ENCODE measurements at regions not wholly inside any gene's neighbourhood (a gene's known extent, or its start where the extent isn't known, plus 50 kb on each side); places are given as distances from the start of the nearest gene placed in this dataset.

DNA sequence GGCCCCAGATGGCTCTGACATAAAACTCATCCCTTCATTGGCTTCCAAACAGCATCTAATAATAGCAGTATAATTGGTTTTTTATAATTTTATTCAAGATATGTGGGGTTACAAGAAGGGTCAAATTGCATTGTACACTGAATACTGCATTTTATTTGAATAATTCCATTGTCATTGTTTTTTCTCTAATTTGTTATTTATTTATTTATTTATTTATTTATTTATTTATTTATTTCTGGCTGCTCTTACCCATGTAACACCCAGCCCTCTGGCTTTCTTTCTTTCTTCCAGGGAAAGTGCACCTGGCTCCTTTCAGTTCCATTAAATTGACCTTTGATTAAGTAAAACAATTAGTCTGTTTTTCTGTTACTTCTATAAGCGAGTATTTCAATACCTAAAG is 210.1 kb downstream of the CDH9 start:
- in situ Hi-C loops (cut with HindIII; ENCODE audit: low pct_unique_long_range_greater_than_20kb, low sequenced_read_pairs) = no loop called here
- no peak for DNase-seq (ENCODE audit: low read depth)

DNA sequence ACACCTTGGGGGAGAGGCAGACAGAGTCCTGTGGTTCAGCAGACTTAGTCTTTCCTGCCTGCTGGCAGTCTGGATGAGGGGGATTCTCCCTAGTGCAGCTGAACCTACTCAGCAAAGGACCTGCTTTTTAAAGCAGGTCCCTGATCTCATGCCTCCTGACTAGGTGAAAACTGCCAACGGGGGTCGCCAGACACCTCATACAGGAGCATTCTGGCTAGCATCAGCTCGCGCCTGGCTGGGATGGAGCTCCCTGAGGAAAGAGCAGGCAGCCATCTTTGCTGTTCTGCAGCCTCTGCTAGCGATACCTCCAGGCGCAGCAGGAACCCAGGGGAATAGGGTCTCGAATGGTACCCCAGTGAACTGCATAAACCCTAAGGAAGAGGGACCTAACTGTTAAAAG is 225.2 kb downstream of the CDH9 start:
- no peak for DNase-seq (ENCODE audit: low read depth)
- in situ Hi-C loops (cut with HindIII; ENCODE audit: low pct_unique_long_range_greater_than_20kb, low sequenced_read_pairs) = no loop called here

DNA sequence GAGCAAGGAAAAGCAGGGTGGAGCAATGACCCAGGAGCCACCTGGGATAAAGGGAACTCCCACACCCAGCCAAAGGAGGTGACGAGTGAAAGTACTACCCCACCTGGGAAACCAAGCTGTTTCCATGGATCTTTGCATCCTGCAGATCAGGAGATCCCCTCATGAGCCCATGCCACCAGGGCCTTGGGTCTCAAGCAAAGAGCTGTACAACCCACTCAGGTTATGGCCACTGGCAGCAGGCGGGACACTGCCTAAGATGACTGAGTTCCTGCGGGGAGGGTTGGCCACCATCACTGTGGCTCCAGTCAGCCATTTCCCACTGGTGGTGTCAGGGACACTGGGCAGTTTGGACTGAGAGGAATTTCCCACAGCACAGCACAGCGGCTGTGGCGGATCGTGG is 225.7 kb downstream of the CDH9 start:
- DNase-seq (ENCODE audit: low read depth) = no peak
- in situ Hi-C loops (cut with HindIII; ENCODE audit: low pct_unique_long_range_greater_than_20kb, low sequenced_read_pairs) = no loop called here

DNA sequence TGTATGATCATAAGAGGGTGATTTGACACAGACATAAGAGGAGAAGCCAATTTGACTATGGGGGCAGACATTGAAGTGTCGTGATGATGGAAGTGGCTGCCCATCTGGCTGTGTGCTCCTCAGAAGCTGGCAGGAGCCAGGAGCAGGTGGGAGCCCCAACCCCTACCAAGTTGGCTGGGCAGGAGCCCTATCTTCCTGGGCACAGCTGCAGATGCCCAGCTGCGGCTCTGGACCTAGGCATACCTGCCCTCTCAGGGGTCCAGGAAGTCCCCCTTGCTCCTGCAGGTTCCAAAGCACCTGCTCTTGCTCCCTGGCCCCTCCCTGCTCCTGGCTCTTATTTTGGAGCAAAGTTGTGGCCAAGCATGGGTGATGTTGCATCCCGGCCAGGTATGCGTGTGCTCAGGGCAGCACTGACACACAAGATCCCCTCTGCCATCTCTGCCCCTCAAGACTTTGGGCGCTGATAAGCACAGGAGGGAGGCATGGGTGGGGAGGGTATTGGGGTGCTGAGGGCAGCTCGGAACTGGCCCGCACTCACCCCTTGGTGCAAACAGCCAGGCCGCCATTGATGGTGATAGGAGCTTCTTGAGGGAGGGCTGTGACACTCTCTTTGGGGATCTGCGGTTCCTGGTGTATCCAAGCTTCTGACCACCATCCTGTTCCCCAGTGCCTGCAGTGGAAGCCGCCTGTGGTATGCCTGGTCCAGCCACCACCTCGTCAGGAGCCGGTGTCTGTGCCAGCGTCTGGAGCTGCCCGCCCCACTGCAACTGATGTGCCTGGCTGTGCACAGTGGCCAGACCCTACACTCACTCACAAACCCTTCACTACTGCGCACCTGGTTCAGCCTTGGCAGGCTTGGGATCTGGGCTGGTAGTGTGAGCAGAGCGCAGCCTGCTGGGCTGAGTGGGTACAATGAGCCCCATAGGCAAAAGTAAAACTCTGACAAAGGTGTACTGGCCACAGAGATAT is 230.9 kb downstream of the CDH9 start:
- in situ Hi-C loops (cut with HindIII; ENCODE audit: low pct_unique_long_range_greater_than_20kb, low sequenced_read_pairs) = no loop called here
- DNase-seq (ENCODE audit: low read depth) = no peak

DNA sequence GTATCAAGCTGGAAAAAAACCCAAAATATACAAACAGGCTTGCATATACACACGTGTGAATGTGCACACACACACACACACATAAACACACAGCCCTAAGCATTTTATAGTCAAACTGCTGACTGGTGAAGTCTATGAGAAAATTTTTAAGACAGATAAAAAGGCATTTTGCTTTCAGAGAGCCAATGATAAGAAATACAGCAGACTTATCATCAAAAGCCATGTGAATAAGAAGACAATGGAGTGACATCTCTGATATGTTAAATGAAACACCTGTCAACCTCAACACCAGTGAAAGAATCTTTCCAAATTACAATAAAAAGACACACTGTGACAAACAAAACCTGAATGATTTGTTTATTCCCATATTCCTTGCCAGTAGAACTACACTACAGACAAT is 233.3 kb downstream of the CDH9 start:
- in situ Hi-C loops (cut with HindIII; ENCODE audit: low pct_unique_long_range_greater_than_20kb, low sequenced_read_pairs) = no loop called here
- no peak for DNase-seq (ENCODE audit: low read depth)

DNA sequence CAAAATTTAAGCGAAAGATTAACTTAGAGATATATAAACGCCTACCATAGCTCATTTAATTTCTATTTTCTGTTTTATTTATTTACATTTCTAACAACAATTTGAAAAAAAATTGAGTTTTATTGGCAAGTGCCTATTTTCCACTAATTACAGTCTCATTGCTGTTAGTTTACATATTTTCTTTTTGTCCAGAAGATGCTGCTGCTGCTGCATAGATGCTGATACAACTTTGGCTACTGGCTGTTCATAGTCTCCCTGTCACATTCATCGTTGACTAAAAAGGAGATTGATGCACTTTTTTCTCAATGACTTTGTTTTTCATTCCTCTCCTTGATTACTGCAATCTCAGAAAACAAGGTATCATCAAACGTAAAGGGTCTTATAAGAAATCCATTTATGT is 235.4 kb downstream of the CDH9 start:
- DNase-seq (ENCODE audit: low read depth) = no peak
- in situ Hi-C loops (cut with HindIII; ENCODE audit: low pct_unique_long_range_greater_than_20kb, low sequenced_read_pairs) = no loop called here

DNA sequence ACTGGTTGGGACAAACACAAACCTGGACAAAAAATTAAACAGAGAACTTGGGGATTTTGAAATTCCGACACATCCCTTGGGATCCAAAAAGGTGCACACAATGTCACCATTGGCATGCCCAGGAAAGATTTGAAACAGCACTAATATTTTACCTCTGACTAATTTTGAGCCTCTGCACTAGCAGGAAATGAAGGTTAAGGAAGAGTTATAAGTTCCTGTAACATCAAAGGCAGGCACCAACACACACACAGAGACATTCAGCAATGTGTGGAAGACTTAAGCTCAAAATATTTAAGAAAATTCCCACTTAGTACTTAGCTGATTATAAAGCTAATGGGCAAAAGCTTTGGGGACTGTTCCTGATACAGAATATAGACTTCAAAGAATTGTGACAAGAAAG is 247.0 kb downstream of the CDH9 start:
- DNase-seq (ENCODE audit: low read depth) = no peak
- in situ Hi-C loops (cut with HindIII; ENCODE audit: low pct_unique_long_range_greater_than_20kb, low sequenced_read_pairs) = no loop called here

DNA sequence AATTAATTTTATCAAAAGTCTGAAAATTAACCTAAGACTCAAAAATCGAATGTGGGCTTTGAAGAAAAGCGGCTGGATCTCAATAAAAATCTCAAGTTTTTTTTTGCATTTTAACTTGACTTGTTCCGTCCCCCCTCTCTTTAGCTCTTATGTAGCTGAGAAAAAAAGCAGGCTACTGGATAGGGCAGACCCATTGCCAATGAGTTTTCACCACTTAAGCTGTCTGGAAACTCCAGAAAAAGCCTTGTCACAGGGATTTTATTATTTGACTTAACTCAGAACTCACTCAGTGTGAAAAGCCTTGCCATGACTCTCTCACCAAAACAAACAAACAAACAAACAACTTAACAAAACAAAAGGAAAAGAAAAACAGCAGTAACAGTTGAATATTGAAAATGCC is 247.4 kb downstream of the CDH9 start:
- in situ Hi-C loops (cut with HindIII; ENCODE audit: low pct_unique_long_range_greater_than_20kb, low sequenced_read_pairs) = no loop called here
- no peak for DNase-seq (ENCODE audit: low read depth)

DNA sequence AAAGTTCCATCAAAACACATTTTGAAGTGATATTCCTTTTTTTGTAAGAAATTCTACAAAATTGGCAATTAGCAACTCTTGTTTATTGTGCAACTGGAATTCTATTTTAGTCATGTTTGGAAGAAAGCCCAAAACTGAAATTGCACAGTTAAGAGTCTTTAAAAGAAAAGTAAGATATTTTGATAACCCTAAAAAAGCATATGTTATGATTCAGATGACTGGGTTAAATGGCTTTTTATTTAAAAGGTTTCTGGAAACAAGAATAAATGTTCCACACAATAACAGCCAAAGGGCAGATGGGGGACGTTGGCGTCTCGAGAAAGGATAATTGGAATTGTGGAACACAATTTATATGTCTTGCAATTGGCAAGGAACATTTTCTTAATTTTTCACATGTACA is 275.2 kb downstream of the CDH9 start:
- in situ Hi-C loops (cut with HindIII; ENCODE audit: low pct_unique_long_range_greater_than_20kb, low sequenced_read_pairs) = no loop called here
- no peak for DNase-seq (ENCODE audit: low read depth)

DNA sequence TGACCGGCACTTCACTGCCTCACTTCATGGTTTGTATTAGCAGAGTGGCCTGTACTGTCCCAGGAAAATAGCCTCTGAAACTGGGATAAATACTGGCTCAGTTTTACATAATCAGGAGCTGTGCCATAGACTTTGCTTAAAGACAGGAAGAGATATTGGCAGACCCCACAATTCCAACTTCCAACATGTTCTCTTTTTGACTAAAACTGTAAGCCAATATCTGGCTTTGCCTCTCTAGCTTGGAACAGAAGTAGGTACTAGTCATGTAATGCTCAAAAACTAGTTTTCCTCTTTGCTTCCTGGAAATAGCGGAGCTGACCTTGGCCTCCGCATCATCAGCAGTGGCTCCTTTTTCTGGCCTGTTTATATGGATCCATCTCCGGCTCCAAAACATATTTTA is 276.9 kb downstream of the CDH9 start:
- DNase-seq (ENCODE audit: low read depth) = no peak
- in situ Hi-C loops (cut with HindIII; ENCODE audit: low pct_unique_long_range_greater_than_20kb, low sequenced_read_pairs) = no loop called here

DNA sequence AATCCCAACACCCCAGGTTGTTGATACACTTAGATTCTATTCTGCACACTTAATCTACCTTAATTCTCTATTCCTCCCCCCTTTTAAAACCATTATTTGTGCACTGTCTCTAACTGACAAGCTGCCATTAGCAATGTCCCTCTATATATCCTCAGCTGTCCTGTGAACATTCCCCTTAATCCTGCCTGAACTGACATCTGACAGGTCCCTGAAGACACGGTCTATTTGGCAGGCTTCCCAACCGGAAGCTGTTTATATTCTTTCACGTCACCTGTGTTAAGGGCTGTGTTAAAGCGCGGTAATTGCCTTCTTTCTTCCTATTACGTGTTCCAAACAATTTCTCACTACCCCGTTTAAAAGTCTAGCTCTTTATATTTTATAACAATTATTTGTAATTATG is 277.3 kb downstream of the CDH9 start:
- DNase-seq (ENCODE audit: low read depth) = no peak
- in situ Hi-C loops (cut with HindIII; ENCODE audit: low pct_unique_long_range_greater_than_20kb, low sequenced_read_pairs) = no loop called here

DNA sequence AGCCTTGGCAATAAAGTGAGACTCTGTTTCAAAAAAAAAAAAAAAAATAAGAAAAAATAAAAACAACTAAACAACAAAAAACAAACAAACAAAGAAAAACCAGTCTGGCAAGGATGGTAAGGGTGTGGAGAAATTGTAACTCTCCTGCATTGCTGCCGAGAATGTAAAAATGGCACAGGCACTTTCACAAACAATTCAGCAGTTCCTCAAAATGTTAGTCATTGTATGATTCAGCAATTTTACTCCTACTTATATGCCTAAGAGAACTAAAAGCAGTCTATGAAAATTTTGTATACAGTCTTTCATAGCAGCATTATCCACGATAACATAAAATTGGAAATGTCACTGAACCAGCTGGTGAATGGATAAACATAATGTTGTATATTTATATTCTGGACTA is 280.4 kb downstream of the CDH9 start:
- in situ Hi-C loops (cut with HindIII; ENCODE audit: low pct_unique_long_range_greater_than_20kb, low sequenced_read_pairs) = no loop called here
- DNase-seq (ENCODE audit: low read depth) = peak; percentile 6

DNA sequence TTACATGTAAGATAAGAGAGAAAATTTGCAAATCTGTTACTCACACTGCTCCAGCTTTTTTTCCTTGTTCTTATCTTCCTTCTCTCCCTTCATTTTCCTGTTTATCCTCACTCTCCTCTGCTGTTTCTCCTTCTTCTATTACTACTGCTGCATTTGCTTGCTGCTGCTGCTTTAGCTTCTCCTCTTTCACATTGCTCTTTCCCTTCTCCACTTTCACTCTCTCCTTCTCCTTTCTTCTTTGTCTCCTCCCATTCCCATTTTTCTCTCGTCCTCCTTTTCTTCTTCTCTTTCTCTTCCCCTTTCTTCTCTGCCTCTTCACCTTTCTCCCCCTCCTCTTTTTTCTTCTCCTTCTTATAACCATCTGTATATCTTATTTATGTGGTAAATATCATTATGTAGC is 288.6 kb downstream of the CDH9 start:
- no peak for DNase-seq (ENCODE audit: low read depth)
- in situ Hi-C loops (cut with HindIII; ENCODE audit: low pct_unique_long_range_greater_than_20kb, low sequenced_read_pairs) = no loop called here

DNA sequence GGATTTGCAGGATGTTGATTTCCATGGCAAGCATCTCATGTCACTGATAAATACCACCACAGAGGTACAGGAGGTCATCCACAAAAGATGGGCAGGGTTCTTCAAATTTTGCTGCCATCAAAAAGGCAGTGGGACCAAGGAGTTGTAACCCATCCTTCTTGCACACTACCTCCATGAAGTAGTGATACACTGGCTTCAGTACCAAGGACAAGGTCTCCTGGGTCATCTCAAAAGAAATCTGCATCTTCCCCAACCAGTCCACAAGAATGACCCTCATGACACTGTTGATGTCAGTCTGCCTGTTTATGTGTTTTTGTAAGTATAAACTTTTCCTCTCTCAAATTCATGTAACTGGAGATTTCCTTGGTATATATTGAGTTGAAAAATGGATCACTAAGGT is 298.2 kb downstream of the CDH9 start:
- in situ Hi-C loops (cut with HindIII; ENCODE audit: low pct_unique_long_range_greater_than_20kb, low sequenced_read_pairs) = no loop called here
- no peak for DNase-seq (ENCODE audit: low read depth)

DNA sequence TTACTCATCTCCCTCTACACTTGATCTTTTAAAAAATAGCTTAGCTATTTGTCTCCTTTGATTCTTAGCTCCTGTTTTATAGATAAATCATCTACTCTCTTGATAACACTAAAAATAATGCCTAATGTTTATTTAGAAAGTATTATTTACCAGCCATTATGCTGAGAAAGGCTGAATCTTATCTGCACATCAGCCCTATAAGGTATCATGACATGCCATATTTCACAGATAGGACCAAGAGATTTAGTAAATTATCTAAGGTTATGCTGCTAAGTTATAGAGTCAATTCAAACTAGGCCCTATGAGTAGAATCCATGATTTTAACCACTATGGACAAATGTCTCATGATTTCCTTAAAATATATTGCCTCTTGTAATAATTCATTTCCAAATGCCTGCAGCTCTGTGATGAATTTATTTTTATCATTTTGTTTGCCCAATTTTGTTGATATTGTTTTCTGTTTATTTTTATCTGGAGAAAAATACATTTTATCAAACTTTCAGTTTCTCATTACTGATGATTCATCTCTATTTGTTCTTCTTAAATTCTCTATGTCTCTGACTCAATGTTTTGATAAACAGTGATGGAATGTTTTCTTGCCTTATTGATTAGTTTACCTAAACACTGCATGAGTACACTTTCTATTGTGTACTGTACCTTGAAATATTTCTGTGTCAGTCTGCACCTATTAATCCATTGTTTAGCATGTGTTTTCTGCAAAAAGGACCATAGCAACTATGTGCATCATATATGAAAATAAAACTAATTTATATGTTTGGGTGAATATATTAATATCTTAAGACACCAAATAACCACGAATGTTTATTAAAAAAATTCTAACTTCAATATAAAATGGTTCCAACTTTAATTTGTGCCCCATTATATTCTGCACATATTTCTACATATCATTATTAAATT is 300.8 kb downstream of the CDH9 start:
- DNase-seq (ENCODE audit: low read depth) = no peak
- in situ Hi-C loops (cut with HindIII; ENCODE audit: low pct_unique_long_range_greater_than_20kb, low sequenced_read_pairs) = no loop called here

DNA sequence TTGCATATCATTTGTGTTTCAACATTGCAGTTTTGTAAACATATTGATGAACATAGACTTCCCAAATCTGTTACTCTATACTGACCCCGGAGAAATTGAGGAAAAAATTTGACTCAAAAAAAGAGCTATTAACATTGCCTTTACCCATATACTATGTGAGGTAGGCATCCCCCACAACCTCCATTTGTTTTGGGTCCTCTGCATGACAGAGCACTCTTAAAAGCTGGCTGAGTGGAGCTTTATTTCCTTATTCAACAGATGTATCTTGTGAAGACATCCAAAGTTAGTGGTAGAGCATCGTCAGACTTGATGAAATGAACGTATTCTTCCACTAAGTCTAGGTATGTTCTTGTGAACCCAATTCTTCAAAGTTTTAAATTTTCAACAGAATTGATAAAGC is 310.5 kb downstream of the CDH9 start:
- in situ Hi-C loops (cut with HindIII; ENCODE audit: low pct_unique_long_range_greater_than_20kb, low sequenced_read_pairs) = no loop called here
- DNase-seq (ENCODE audit: low read depth) = no peak

DNA sequence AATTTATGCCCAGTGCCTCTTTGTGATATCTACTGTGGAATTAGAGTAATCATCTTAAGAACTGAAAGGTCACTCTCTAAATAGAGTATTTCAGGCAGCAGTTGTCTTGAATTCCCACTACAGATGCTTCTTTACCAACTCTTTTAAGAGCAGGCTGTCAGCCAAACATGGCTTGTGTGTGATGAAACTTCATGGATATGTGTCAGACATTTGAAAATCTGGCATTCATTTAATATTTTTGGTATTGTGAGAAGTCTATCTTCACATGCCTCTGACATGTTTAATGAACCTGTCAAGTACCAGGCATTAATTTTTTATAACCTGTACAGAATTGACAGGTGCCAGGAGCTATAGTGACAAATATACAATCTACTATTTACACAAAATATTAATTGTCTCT is 318.6 kb downstream of the CDH9 start:
- in situ Hi-C loops (cut with HindIII; ENCODE audit: low pct_unique_long_range_greater_than_20kb, low sequenced_read_pairs) = no loop called here
- no peak for DNase-seq (ENCODE audit: low read depth)

DNA sequence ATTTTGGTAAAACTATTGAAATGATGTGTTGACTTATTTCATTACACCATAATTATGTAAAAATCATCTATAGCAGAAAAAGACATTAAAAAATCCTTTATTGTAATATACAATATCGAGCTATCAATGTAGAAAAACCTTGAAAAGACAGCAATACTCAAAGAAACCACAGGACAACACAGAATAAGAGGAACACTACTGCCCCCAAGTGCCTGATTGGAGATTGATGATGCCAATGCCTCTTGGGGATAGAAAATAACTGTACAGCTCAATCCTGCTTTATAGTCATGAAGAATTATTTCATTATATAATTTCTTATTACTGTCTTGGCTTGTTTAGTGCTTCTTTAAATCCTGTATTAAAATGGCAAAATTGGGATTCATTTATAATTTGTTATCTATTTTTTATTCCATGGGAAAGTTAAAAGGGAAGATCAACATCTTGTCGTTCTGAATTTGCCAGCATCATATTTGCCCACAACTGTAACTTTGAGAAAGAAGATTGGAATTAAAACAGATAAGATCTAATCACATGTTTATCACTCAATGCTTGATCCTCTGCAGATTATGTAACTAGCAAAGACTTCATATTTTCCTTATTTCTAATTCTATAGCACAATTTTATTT is 337.5 kb downstream of the CDH9 start:
- DNase-seq (ENCODE audit: low read depth) = peak; percentile 44
- in situ Hi-C loops (cut with HindIII; ENCODE audit: low pct_unique_long_range_greater_than_20kb, low sequenced_read_pairs) = no loop called here

DNA sequence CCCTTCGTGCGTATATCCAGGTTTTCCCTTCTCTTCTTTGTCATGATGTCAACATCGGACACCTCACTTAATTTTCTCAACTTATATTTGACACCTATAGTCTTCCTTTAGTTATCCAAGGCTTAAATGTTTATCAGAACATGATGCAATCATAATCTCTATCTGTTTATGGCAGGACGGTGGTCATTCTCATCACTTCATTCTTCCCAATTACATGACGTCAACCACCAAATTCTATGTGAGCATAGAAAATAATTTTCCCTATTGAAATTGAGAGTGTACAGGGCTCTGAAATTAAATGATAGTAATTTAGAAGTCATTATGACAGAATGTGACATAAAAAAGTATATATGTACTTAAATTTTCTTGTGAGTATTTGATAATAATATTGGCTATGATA is 345.4 kb downstream of the CDH9 start:
- DNase-seq (ENCODE audit: low read depth) = no peak
- in situ Hi-C loops (cut with HindIII; ENCODE audit: low pct_unique_long_range_greater_than_20kb, low sequenced_read_pairs) = no loop called here

All from Caki2 (cell line).